8988T (cell line): ENCODE measurements at regions not wholly inside any gene's neighbourhood (a gene's known extent, or its start where the extent isn't known, plus 50 kb on each side); places are given as distances from the start of the nearest gene placed in this dataset.
"Not testable (repeated sequence)": the region's sequence is repeated elsewhere in the genome, so short reads cannot be mapped to it uniquely, and the experiment has no call there.

Experiments used
- DNase-seq: peaks from one replicate; pipeline ENCODE4 v3.0.0; 2011

- no peak for DNase-seq
Observed at GRCh38 chr16:49944221-49944620, 80.8 kb upstream of the CNEP1R1 start.

GRCh38 chr16:49947907-49948678, 76.9 kb upstream of the CNEP1R1 start:
- DNase-seq: no peak

GRCh38 chr16:49951574-49952195, 73.3 kb upstream of the CNEP1R1 start:
- DNase-seq: no peak

GRCh38 chr16:49952386-49952785, 72.6 kb upstream of the CNEP1R1 start:
- DNase-seq: peak; percentile 62

- DNase-seq: no peak
Observed at GRCh38 chr16:49953090-49953489, 71.9 kb upstream of the CNEP1R1 start.

GRCh38 chr16:49955858-49956257, 69.2 kb upstream of the CNEP1R1 start:
- DNase-seq: no peak

- no peak for DNase-seq
Observed at GRCh38 chr16:49956915-49957314, 68.1 kb upstream of the CNEP1R1 start.

GRCh38 chr16:49958448-49958847, 66.6 kb upstream of the CNEP1R1 start:
- DNase-seq: no peak

GRCh38 chr16:49959552-49960277, 65.3 kb upstream of the CNEP1R1 start:
- DNase-seq: no peak

- DNase-seq: no peak
Observed at GRCh38 chr16:49961089-49961488, 63.9 kb upstream of the CNEP1R1 start.

- DNase-seq: not testable (repeated sequence)
Observed at GRCh38 chr16:49962566-49962965, 62.5 kb upstream of the CNEP1R1 start.

- DNase-seq: no peak
Observed at GRCh38 chr16:49964316-49964715, 60.7 kb upstream of the CNEP1R1 start.

- no peak for DNase-seq
Observed at GRCh38 chr16:49964973-49965372, 60.1 kb upstream of the CNEP1R1 start.

GRCh38 chr16:49967012-49967559, 57.9 kb upstream of the CNEP1R1 start:
- DNase-seq: no peak

- no peak for DNase-seq
Observed at GRCh38 chr16:49969091-49970030, 55.7 kb upstream of the CNEP1R1 start.

GRCh38 chr16:49970797-49971431, 54.1 kb upstream of the CNEP1R1 start:
- no peak for DNase-seq

- no peak for DNase-seq
Observed at GRCh38 chr16:49972280-49972679, 52.7 kb upstream of the CNEP1R1 start.

- no peak for DNase-seq
Observed at GRCh38 chr16:49972961-49973360, 52.1 kb upstream of the CNEP1R1 start.
